ENCODE measurements at regions not wholly inside any gene's neighbourhood (a gene's known extent, or its start where the extent isn't known, plus 50 kb on each side); places are given as distances from the start of the nearest gene placed in this dataset.

- Histone ChIP-seq H3K4me3 (no peak overlapping the region), H3K4me1 (no peaks in the 10 kb centered on the region), H3K9me3 (no peaks in the 10 kb centered on the region), H3K27ac (no peak overlapping the region), H3K36me3 (no peaks in the 10 kb centered on the region), H3K27me3 (no peaks in the 10 kb centered on the region)
- intact Hi-C loops (cut with DNase I; ENCODE audit: low total_unique reads) = no loop called here
- no peak for DNase-seq
- no peak for TF ChIP-seq POLR2A (IDR thresholded peaks at IDR 0.05)
- no peak for TF ChIP-seq CTCF (IDR thresholded peaks at IDR 0.05)
Measured at GRCh38 chr3:190210608-190211007, 89.9 kb upstream of the P3H2 start.

- TF ChIP-seq POLR2A (IDR thresholded peaks at IDR 0.05) (no peak), CTCF (IDR thresholded peaks at IDR 0.05) (no peak)
Measured at GRCh38 chr3:190209533-190209932, 88.8 kb upstream of the P3H2 start.

GRCh38 chr3:190208196-190208595 lies 87.5 kb upstream of the P3H2 start:
- H3K4me3 ChIP-seq = no peak overlapping the region
- intact Hi-C loops (cut with DNase I; ENCODE audit: low total_unique reads) = no loop called here
- no peak for TF ChIP-seq CTCF (IDR thresholded peaks at IDR 0.05)
- TF ChIP-seq POLR2A (IDR thresholded peaks at IDR 0.05) = no peak

More at GRCh38 chr3:190209533-190209932, 88.8 kb upstream of the P3H2 start:
- no peaks in the 10 kb centered on the region for H3K4me1 ChIP-seq
- no peak overlapping the region for H3K4me3 ChIP-seq
- H3K9me3 ChIP-seq = no peaks in the 10 kb centered on the region
- no peaks in the 10 kb centered on the region for H3K27me3 ChIP-seq
- H3K27ac ChIP-seq = no peak overlapping the region
- intact Hi-C loops (cut with DNase I; ENCODE audit: low total_unique reads) = no loop called here
- no peak for DNase-seq
- H3K36me3 ChIP-seq = no peaks in the 10 kb centered on the region

GRCh38 chr3:190205739-190206138 lies 85.0 kb upstream of the P3H2 start:
- no peak for DNase-seq
- H3K27ac ChIP-seq = no peak overlapping the region
- no peaks in the 10 kb centered on the region for H3K9me3 ChIP-seq
- TF ChIP-seq CTCF (IDR thresholded peaks at IDR 0.05) (no peak), POLR2A (IDR thresholded peaks at IDR 0.05) (no peak)
- H3K4me3 ChIP-seq = no peak overlapping the region
- no peaks in the 10 kb centered on the region for H3K4me1 ChIP-seq
- no peaks in the 10 kb centered on the region for H3K36me3 ChIP-seq
- intact Hi-C loops (cut with DNase I; ENCODE audit: low total_unique reads) = no loop called here
- H3K27me3 ChIP-seq = no peaks in the 10 kb centered on the region

More at GRCh38 chr3:190208196-190208595, 87.5 kb upstream of the P3H2 start:
- Histone ChIP-seq H3K4me1 (no peaks in the 10 kb centered on the region), H3K27ac (no peak overlapping the region), H3K27me3 (no peaks in the 10 kb centered on the region), H3K36me3 (no peaks in the 10 kb centered on the region), H3K9me3 (no peaks in the 10 kb centered on the region)
- DNase-seq = no peak

- no peak overlapping the region for H3K4me3 ChIP-seq
- TF ChIP-seq CTCF (IDR thresholded peaks at IDR 0.05) (no peak), POLR2A (IDR thresholded peaks at IDR 0.05) (no peak)
- no peaks in the 10 kb centered on the region for H3K9me3 ChIP-seq
- H3K36me3 ChIP-seq = no peaks in the 10 kb centered on the region
- no peak overlapping the region for H3K27ac ChIP-seq
- H3K27me3 ChIP-seq = no peaks in the 10 kb centered on the region
- intact Hi-C loops (cut with DNase I; ENCODE audit: low total_unique reads) = no loop called here
- no peaks in the 10 kb centered on the region for H3K4me1 ChIP-seq
- DNase-seq = no peak
Measured at GRCh38 chr3:190204200-190204599, 83.5 kb upstream of the P3H2 start.
